ENCODE measurements at regions not wholly inside any gene's neighbourhood (a gene's known extent, or its start where the extent isn't known, plus 50 kb on each side); places are given as distances from the start of the nearest gene placed in this dataset.

DNA sequence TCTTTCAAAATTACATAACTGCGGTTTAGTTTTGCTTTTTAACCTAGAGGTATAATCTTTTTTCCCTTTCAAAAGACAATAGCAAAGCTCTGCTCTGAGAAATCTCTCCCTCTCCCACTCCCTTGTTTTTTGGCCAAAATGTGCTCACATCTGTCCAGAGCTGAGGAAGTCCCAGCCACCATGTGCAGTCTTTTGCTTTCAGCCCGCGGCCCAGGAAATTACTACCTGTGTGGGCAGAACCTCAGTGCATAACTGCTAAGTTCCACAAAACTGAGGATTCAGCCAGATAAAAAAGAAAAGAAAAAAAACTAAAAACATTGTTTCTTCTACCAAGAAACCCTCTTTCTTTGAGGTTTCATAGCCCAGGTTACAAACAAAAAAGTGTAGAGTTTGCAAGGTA is 115.0 kb upstream of the HGF start:
- TF ChIP-seq GABPA (IDR thresholded peaks at IDR 0.05; ENCODE audit: low read depth) (no peak), CREM (IDR thresholded peaks at IDR 0.05; ENCODE audit: low read depth) (no peak), CHD4 (IDR thresholded peaks at IDR 0.05) (no peak), EZH2 (IDR thresholded peaks at IDR 0.05; ENCODE audit: borderline replicate concordance, control insufficient read depth, low read depth, low read length) (no peak)
- TF ChIP-seq, protein P1, sequence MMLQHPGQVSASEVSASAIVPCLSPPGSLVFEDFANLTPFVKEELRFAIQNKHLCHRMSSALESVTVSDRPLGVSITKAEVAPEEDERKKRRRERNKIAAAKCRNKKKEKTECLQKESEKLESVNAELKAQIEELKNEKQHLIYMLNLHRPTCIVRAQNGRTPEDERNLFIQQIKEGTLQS (IDR thresholded peaks at IDR 0.05; ENCODE audit: borderline replicate concordance, extremely low read depth, low read depth, low read length): no peak
- TF ChIP-seq, protein P2, sequence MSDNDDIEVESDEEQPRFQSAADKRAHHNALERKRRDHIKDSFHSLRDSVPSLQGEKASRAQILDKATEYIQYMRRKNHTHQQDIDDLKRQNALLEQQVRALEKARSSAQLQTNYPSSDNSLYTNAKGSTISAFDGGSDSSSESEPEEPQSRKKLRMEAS (IDR thresholded peaks at IDR 0.05; ENCODE audit: low read depth, low read length): no peak
- TF ChIP-seq, protein P3, sequence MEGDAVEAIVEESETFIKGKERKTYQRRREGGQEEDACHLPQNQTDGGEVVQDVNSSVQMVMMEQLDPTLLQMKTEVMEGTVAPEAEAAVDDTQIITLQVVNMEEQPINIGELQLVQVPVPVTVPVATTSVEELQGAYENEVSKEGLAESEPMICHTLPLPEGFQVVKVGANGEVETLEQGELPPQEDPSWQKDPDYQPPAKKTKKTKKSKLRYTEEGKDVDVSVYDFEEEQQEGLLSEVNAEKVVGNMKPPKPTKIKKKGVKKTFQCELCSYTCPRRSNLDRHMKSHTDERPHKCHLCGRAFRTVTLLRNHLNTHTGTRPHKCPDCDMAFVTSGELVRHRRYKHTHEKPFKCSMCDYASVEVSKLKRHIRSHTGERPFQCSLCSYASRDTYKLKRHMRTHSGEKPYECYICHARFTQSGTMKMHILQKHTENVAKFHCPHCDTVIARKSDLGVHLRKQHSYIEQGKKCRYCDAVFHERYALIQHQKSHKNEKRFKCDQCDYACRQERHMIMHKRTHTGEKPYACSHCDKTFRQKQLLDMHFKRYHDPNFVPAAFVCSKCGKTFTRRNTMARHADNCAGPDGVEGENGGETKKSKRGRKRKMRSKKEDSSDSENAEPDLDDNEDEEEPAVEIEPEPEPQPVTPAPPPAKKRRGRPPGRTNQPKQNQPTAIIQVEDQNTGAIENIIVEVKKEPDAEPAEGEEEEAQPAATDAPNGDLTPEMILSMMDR (IDR thresholded peaks at IDR 0.05 in 2 of 3, conservative IDR thresholded peaks at IDR 0.05 in 1 of 3; ENCODE audit: control insufficient read depth in 2 of 3, extremely low read depth in 1 of 3, insufficient read depth in 1 of 3, low read depth in 3 of 3, low read length in 3 of 3): no peak

Measured in GM12878 (cell line).